ENCODE measurements at regions not wholly inside any gene's neighbourhood (a gene's known extent, or its start where the extent isn't known, plus 50 kb on each side); places are given as distances from the start of the nearest gene placed in this dataset.

GRCh38 chr3:6455031-6455430, 405.9 kb upstream of the GRM7 start:
- TF ChIP-seq, protein P1, sequence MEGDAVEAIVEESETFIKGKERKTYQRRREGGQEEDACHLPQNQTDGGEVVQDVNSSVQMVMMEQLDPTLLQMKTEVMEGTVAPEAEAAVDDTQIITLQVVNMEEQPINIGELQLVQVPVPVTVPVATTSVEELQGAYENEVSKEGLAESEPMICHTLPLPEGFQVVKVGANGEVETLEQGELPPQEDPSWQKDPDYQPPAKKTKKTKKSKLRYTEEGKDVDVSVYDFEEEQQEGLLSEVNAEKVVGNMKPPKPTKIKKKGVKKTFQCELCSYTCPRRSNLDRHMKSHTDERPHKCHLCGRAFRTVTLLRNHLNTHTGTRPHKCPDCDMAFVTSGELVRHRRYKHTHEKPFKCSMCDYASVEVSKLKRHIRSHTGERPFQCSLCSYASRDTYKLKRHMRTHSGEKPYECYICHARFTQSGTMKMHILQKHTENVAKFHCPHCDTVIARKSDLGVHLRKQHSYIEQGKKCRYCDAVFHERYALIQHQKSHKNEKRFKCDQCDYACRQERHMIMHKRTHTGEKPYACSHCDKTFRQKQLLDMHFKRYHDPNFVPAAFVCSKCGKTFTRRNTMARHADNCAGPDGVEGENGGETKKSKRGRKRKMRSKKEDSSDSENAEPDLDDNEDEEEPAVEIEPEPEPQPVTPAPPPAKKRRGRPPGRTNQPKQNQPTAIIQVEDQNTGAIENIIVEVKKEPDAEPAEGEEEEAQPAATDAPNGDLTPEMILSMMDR (IDR thresholded peaks at IDR 0.05), result no peak
- TF ChIP-seq POLR2A (IDR thresholded peaks at IDR 0.05) (no peak), POLR2AphosphoS5 (IDR thresholded peaks at IDR 0.05) (no peak)

Measured in prostate gland (tissue), 2 donors.